Uterus (tissue), 2 donors: ENCODE measurements at regions not wholly inside any gene's neighbourhood (a gene's known extent, or its start where the extent isn't known, plus 50 kb on each side); places are given as distances from the start of the nearest gene placed in this dataset.

Experiments
- POLR2A ChIP-seq, 2 donors: fragments of 450-650 bp; IDR thresholded peaks; one replicate each; pipeline ENCODE4 v1.6.1; 2016; ENCODE audit warnings: antibody characterized with exemption in 2 of 2, mild to moderate bottlenecking in 1 of 2, moderate library complexity in 1 of 2
- TF ChIP-seq, protein P1 (sequence below), 4 experiments: fragments of 200-600 bp in 2 of 4; fragments of 450-650 bp in 2 of 4; sonication (generic) in 2 of 4; IDR thresholded peaks; one replicate each; pipeline ENCODE4 v1.5.1; 2016 to 2019; ENCODE audit warnings: antibody characterized with exemption in 4 of 4, mild to moderate bottlenecking in 2 of 4, moderate library complexity in 1 of 4

DNA sequence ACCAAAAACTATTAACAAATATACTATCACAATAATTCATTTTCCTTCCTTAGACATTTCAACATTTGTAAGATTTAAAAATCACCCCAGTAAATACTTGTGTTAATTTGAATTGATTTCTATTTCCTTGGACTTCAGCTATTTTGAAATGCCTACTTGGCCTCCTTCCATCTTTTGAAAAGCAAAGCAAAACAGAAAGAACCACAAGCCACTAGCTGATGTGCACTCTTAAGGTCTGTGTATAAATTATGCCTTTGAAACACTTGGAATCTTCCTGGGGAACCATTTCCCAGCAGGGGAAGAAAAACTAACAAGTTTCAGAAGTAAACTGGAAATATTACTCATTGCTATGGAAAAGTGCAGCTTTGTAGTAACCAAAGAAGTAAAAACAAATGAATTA lies 139.8 kb downstream of the CLCN4 start:
- TF ChIP-seq, protein P1, sequence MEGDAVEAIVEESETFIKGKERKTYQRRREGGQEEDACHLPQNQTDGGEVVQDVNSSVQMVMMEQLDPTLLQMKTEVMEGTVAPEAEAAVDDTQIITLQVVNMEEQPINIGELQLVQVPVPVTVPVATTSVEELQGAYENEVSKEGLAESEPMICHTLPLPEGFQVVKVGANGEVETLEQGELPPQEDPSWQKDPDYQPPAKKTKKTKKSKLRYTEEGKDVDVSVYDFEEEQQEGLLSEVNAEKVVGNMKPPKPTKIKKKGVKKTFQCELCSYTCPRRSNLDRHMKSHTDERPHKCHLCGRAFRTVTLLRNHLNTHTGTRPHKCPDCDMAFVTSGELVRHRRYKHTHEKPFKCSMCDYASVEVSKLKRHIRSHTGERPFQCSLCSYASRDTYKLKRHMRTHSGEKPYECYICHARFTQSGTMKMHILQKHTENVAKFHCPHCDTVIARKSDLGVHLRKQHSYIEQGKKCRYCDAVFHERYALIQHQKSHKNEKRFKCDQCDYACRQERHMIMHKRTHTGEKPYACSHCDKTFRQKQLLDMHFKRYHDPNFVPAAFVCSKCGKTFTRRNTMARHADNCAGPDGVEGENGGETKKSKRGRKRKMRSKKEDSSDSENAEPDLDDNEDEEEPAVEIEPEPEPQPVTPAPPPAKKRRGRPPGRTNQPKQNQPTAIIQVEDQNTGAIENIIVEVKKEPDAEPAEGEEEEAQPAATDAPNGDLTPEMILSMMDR (IDR thresholded peaks at IDR 0.05): no peak
- no peak for TF ChIP-seq POLR2A (IDR thresholded peaks at IDR 0.05)
